PC-9 (cell line): ENCODE measurements at regions not wholly inside any gene's neighbourhood (a gene's known extent, or its start where the extent isn't known, plus 50 kb on each side); places are given as distances from the start of the nearest gene placed in this dataset.

Experiments
- EZH2 ChIP-seq: fragments of 200-600 bp; sonication (generic); IDR thresholded peaks from 2 replicates; pipeline ENCODE4 v1.8.0; 2017; ENCODE audit warnings: antibody characterized with exemption, low read depth
- TF ChIP-seq, protein P1 (sequence below): fragments of 200-600 bp; sonication (generic); conservative IDR thresholded peaks from 2 replicates; pipeline ENCODE4 v1.6.1; 2017; ENCODE audit warnings: mixed run types, antibody characterized with exemption, mild to moderate bottlenecking, moderate library complexity

DNA sequence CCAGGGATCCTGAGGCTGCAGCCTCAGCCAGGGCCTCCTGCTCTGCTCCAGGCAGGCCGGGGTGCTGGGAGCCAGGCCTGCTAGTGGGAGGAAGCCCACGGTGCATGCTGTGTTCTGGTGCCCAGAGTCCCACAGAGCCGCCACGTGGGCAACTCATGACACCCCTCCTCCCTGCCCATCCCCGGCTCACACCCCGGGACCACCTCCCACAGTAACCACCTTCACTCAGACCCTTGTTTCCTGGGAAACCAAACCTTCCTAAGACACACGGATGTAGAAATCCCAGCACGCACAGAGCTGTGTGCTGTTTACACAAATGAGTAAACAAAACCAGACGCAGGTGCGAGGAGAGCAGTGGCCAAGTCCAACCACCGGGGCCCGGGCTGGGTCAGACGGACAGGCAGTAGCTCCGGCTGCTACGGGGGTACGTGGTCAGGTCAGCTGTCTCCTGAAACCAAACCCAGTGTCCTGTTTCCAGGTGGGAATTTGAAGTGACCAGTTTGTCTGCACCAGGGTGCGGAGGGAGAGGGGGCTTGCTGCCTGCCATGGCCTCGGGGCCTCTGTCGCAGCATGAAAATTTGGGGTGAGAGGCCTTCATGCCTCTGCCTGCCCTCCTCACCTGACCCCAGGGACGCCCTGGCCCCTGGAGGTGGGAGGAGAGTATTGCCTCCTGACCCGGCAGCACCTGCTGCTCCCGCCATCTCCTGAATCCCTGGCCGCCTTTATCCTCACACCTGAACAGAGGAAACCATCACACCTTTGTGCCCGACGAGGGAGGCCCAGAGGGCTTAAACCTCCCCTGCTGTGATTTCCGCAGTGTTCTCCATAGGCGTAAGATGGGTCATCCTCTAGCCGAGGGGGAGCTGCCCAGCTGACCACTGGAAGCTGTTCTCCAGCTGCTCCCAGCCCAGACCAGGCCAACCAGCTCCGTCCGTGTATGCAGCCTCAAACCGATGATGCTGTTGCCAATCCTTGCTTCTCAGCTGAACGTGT is 52.0 kb upstream of the SMOC2 start:
- no peak for TF ChIP-seq EZH2
- TF ChIP-seq, protein P1, sequence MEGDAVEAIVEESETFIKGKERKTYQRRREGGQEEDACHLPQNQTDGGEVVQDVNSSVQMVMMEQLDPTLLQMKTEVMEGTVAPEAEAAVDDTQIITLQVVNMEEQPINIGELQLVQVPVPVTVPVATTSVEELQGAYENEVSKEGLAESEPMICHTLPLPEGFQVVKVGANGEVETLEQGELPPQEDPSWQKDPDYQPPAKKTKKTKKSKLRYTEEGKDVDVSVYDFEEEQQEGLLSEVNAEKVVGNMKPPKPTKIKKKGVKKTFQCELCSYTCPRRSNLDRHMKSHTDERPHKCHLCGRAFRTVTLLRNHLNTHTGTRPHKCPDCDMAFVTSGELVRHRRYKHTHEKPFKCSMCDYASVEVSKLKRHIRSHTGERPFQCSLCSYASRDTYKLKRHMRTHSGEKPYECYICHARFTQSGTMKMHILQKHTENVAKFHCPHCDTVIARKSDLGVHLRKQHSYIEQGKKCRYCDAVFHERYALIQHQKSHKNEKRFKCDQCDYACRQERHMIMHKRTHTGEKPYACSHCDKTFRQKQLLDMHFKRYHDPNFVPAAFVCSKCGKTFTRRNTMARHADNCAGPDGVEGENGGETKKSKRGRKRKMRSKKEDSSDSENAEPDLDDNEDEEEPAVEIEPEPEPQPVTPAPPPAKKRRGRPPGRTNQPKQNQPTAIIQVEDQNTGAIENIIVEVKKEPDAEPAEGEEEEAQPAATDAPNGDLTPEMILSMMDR: no peak
